SK-N-SH treated with all-trans-retinoic acid at 6 μM for 48 hours (cell line): ENCODE measurements at regions not wholly inside any gene's neighbourhood (a gene's known extent, or its start where the extent isn't known, plus 50 kb on each side); places are given as distances from the start of the nearest gene placed in this dataset.

Experiments used
- ATAC-seq: fragments of 200-7000 bp; cut with Tn5 transposase; 3 replicates; pipeline ENCODE4 v1.9.1; 2020; ENCODE audit warnings: mild to moderate bottlenecking, moderate library complexity
- ARNTL ChIP-seq: fragments of 450-650 bp; formaldehyde crosslinking; IDR thresholded peaks from 2 replicates; pipeline ENCODE4 v1.5.0; 2020; ENCODE audit warnings: low read depth, mild to moderate bottlenecking, moderate library complexity, borderline replicate concordance
- BACH2 ChIP-seq: fragments of 250-450 bp; sonication (Bioruptor Pico); IDR thresholded peaks from 2 replicates; pipeline ENCODE4 v1.9.0; 2021; ENCODE audit warnings: mild to moderate bottlenecking, borderline replicate concordance
- CSRNP3 ChIP-seq: fragments of 250-450 bp; sonication (Bioruptor Pico); IDR thresholded peaks from 2 replicates; pipeline ENCODE4 v1.5.1; 2021; ENCODE audit warnings: mild to moderate bottlenecking, moderate library complexity
- ESRRG ChIP-seq: fragments of 250-450 bp; sonication (Bioruptor Pico); IDR thresholded peaks from 2 replicates; pipeline ENCODE4 v1.6.1; 2021; ENCODE audit warnings: mild to moderate bottlenecking
- GLIS3 ChIP-seq: fragments of 250-450 bp; sonication (Bioruptor Pico); IDR thresholded peaks from 2 replicates; pipeline ENCODE4 v1.5.0; 2020; ENCODE audit warnings: mild to moderate bottlenecking, moderate library complexity
- ISL1 ChIP-seq: fragments of 250-450 bp; sonication (Bioruptor Pico); IDR thresholded peaks from 2 replicates; pipeline ENCODE4 v2.1.2; 2022; ENCODE audit warnings: mild to moderate bottlenecking, moderate library complexity
- OSR1 ChIP-seq: fragments of 250-450 bp; sonication (Bioruptor Pico); IDR thresholded peaks from 2 replicates; pipeline ENCODE4 v1.8.0; 2022; ENCODE audit warnings: moderate library complexity, mild to moderate bottlenecking, inconsistent platforms
- PPARA ChIP-seq: fragments of 250-450 bp; sonication (Bioruptor Pico); IDR thresholded peaks from 2 replicates; pipeline ENCODE4 v1.5.0; 2020; ENCODE audit warnings: mild to moderate bottlenecking, borderline replicate concordance
- RARB ChIP-seq: fragments of 250-450 bp; sonication (Bioruptor Pico); IDR thresholded peaks from 2 replicates; pipeline ENCODE4 v1.8.0; 2021; ENCODE audit warnings: mild to moderate bottlenecking, moderate library complexity
- SNAI2 ChIP-seq: fragments of 250-450 bp; sonication (Bioruptor Pico); IDR thresholded peaks from 2 replicates; pipeline ENCODE4 v1.5.0; 2020; ENCODE audit warnings: mild to moderate bottlenecking, moderate library complexity
- TCF4 ChIP-seq: fragments of 250-450 bp; sonication (Bioruptor Pico); IDR thresholded peaks from 2 replicates; pipeline ENCODE4 v1.8.0; 2021; ENCODE audit warnings: mild to moderate bottlenecking, moderate library complexity, borderline replicate concordance
- TOX ChIP-seq: fragments of 250-450 bp; sonication (Bioruptor Pico); IDR thresholded peaks from 2 replicates; pipeline ENCODE4 v1.8.0; 2021; ENCODE audit warnings: mild to moderate bottlenecking, moderate library complexity, borderline replicate concordance
- TSHZ2 ChIP-seq: fragments of 250-450 bp; sonication (Bioruptor Pico); IDR thresholded peaks from 2 replicates; pipeline ENCODE4 v1.5.0; 2020; ENCODE audit warnings: mild to moderate bottlenecking, moderate library complexity
- ZFP3 ChIP-seq: fragments of 250-450 bp; sonication (Bioruptor Pico); IDR thresholded peaks from 2 replicates; pipeline ENCODE4 v1.5.0; 2020; ENCODE audit warnings: mild to moderate bottlenecking, moderate library complexity
- ZFP30 ChIP-seq: fragments of 450-650 bp; formaldehyde crosslinking; IDR thresholded peaks from 2 replicates; pipeline ENCODE4 v1.5.0; 2022; ENCODE audit warnings: mild to moderate bottlenecking, moderate library complexity
- ZNF565 ChIP-seq: fragments of 450-650 bp; formaldehyde crosslinking; conservative IDR thresholded peaks from 2 replicates; pipeline ENCODE4 v1.5.0; 2020; ENCODE audit warnings: low read depth, mild to moderate bottlenecking, moderate library complexity
- ZNF70 ChIP-seq: fragments of 450-650 bp; formaldehyde crosslinking; IDR thresholded peaks from 2 replicates; pipeline ENCODE4 v1.5.0; 2020; ENCODE audit warnings: mild to moderate bottlenecking, moderate library complexity
- ZNF8 ChIP-seq: fragments of 450-650 bp; formaldehyde crosslinking; IDR thresholded peaks from 2 replicates; pipeline ENCODE4 v1.5.0; 2020; ENCODE audit warnings: mild to moderate bottlenecking, moderate library complexity
- TF ChIP-seq, protein P1 (sequence below): fragments of 250-450 bp; sonication (Bioruptor Pico); IDR thresholded peaks from 2 replicates; pipeline ENCODE4 v1.8.0; 2020; ENCODE audit warnings: mild to moderate bottlenecking, moderate library complexity, borderline replicate concordance
- TF ChIP-seq, protein P2 (sequence below): fragments of 250-450 bp; sonication (Bioruptor Pico); IDR thresholded peaks from 2 replicates; pipeline ENCODE4 v1.8.0; 2021; ENCODE audit warnings: low read depth, mild to moderate bottlenecking, moderate library complexity, borderline replicate concordance
- TF ChIP-seq, protein P3 (sequence below): fragments of 250-450 bp; sonication (Bioruptor Pico); IDR thresholded peaks from 2 replicates; pipeline ENCODE4 v1.5.1; 2020; ENCODE audit warnings: low read depth, mild to moderate bottlenecking, moderate library complexity

DNA sequence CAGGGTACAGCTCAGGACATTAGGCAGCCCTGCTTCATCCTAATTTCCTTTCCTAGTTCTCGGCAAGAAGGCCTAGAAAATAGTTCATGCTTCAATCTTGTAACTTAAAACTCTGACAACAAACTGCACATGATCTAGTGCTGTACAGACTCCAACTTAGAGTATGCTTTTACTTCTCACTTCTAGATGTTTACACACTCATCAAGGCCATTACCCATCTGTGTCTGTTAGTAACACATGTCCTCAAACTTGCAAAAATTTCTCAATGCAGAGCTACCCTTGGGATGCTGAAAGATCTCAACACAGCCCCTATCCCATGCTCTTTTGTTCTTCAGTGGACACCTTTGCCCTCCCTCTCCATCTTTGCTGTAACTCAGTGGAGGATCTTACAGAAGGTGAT, 252.0 kb downstream of the OSR1 start:
- TF ChIP-seq CSRNP3 (no peak), ZFP3 (CRISPR knock-in tag) (no peak), ZNF565 (CRISPR knock-in tag) (no peak), TCF4 (CRISPR knock-in tag) (no peak), TSHZ2 (no peak), ZFP30 (no peak), ISL1 (CRISPR knock-in tag) (no peak), BACH2 (no peak), SNAI2 (CRISPR knock-in tag) (no peak), ZNF70 (no peak), ZNF8 (no peak), RARB (no peak), OSR1 (no peak)
- TF ChIP-seq, protein P1, sequence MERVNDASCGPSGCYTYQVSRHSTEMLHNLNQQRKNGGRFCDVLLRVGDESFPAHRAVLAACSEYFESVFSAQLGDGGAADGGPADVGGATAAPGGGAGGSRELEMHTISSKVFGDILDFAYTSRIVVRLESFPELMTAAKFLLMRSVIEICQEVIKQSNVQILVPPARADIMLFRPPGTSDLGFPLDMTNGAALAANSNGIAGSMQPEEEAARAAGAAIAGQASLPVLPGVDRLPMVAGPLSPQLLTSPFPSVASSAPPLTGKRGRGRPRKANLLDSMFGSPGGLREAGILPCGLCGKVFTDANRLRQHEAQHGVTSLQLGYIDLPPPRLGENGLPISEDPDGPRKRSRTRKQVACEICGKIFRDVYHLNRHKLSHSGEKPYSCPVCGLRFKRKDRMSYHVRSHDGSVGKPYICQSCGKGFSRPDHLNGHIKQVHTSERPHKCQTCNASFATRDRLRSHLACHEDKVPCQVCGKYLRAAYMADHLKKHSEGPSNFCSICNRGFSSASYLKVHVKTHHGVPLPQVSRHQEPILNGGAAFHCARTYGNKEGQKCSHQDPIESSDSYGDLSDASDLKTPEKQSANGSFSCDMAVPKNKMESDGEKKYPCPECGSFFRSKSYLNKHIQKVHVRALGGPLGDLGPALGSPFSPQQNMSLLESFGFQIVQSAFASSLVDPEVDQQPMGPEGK (CRISPR knock-in tag) = no peak
- TF ChIP-seq, protein P2, sequence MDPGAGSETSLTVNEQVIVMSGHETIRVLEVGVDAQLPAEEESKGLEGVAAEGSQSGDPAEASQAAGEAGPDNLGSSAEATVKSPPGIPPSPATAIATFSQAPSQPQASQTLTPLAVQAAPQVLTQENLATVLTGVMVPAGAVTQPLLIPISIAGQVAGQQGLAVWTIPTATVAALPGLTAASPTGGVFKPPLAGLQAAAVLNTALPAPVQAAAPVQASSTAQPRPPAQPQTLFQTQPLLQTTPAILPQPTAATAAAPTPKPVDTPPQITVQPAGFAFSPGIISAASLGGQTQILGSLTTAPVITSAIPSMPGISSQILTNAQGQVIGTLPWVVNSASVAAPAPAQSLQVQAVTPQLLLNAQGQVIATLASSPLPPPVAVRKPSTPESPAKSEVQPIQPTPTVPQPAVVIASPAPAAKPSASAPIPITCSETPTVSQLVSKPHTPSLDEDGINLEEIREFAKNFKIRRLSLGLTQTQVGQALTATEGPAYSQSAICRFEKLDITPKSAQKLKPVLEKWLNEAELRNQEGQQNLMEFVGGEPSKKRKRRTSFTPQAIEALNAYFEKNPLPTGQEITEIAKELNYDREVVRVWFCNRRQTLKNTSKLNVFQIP (CRISPR knock-in tag) = no peak
- no peak for ATAC-seq

GRCh38 chr2:19104503-19104902, 253.9 kb downstream of the OSR1 start:
- TF ChIP-seq ZNF8 = no peak
- TF ChIP-seq PPARA (CRISPR knock-in tag) = no peak
- no peak for TF ChIP-seq ESRRG (CRISPR knock-in tag)
- TF ChIP-seq, protein P2 (CRISPR knock-in tag) = no peak
- no peak for TF ChIP-seq TCF4 (CRISPR knock-in tag)
- TF ChIP-seq ZNF565 (CRISPR knock-in tag) = no peak
- TF ChIP-seq ZFP30 = no peak
- TF ChIP-seq ZFP3 (CRISPR knock-in tag) = no peak
- TF ChIP-seq OSR1 = no peak
- no peak for TF ChIP-seq TOX (CRISPR knock-in tag)
- TF ChIP-seq, protein P3, sequence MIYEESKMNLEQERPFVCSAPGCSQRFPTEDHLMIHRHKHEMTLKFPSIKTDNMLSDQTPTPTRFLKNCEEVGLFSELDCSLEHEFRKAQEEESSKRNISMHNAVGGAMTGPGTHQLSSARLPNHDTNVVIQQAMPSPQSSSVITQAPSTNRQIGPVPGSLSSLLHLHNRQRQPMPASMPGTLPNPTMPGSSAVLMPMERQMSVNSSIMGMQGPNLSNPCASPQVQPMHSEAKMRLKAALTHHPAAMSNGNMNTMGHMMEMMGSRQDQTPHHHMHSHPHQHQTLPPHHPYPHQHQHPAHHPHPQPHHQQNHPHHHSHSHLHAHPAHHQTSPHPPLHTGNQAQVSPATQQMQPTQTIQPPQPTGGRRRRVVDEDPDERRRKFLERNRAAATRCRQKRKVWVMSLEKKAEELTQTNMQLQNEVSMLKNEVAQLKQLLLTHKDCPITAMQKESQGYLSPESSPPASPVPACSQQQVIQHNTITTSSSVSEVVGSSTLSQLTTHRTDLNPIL = no peak
- TF ChIP-seq, protein P1 (CRISPR knock-in tag) = no peak
- no peak for TF ChIP-seq GLIS3
- TF ChIP-seq CSRNP3 = no peak
- TF ChIP-seq ZNF70 = no peak
- no peak for TF ChIP-seq ARNTL
- ATAC-seq = no peak
